PC-3 (cell line): ENCODE measurements at regions not wholly inside any gene's neighbourhood (a gene's known extent, or its start where the extent isn't known, plus 50 kb on each side); places are given as distances from the start of the nearest gene placed in this dataset.

Experiments
- CTCF ChIP-seq: fragments of 300-600 bp; sonication (generic); conservative IDR thresholded peaks from 2 replicates; pipeline ENCODE4 v1.5.1; 2017; ENCODE audit warnings: antibody characterized with exemption, low read depth, mild to moderate bottlenecking, low read length
- EZH2 ChIP-seq: fragments of 300-600 bp; sonication (generic); IDR thresholded peaks from one replicate; pipeline ENCODE4 v1.6.1; 2017; ENCODE audit warnings: antibody characterized with exemption, mild to moderate bottlenecking, low read length; ENCODE audit not compliant: unreplicated experiment

GRCh38 chr11:62044639-62045121, 77.2 kb upstream of the FTH1 start:
- TF ChIP-seq CTCF (no peak), EZH2 (no peak)
